Thoracic aorta (tissue), 2 donors: ENCODE measurements at regions not wholly inside any gene's neighbourhood (a gene's known extent, or its start where the extent isn't known, plus 50 kb on each side); places are given as distances from the start of the nearest gene placed in this dataset.

Experiments used
- ATAC-seq: fragments of 150-250 bp; one replicate; pipeline ENCODE4 v1.8.0; 2017; ENCODE audit warnings: low read depth; ENCODE audit not compliant: insufficient number of reproducible peaks, low FRiP score
- DNase-seq: peaks from one replicate; pipeline ENCODE4 v3.0.0-alpha.2; 2020; ENCODE audit warnings: low spot score
- H3K27ac ChIP-seq, 2 donors: fragments of 200-600 bp; sonication (generic); 1 replicate in 1 of 2; 2 replicates in 1 of 2; pipeline ENCODE4 v1.5.1; 2016; ENCODE audit warnings: mild to moderate bottlenecking in 2 of 2, moderate library complexity in 2 of 2
- H3K27me3 ChIP-seq: fragments of 200-600 bp; sonication (generic); replicated peaks from 2 replicates; pipeline ENCODE4 v1.6.0; 2016; ENCODE audit warnings: mild to moderate bottlenecking; ENCODE audit not compliant: insufficient read depth
- H3K36me3 ChIP-seq: fragments of 200-600 bp; sonication (generic); one replicate; pipeline ENCODE4 v1.5.1; 2016
- H3K4me1 ChIP-seq, 2 donors: fragments of 200-600 bp; sonication (generic); 1 replicate in 1 of 2; 2 replicates in 1 of 2; pipeline versions ENCODE4 v1.5.1 to v1.6.0; 2016; ENCODE audit warnings: low read depth in 2 of 2, mild to moderate bottlenecking in 1 of 2; ENCODE audit not compliant: control insufficient read depth in 1 of 2
- H3K4me3 ChIP-seq: fragments of 200-600 bp; sonication (generic); 2 replicates; pipeline ENCODE4 v1.5.1; 2016; ENCODE audit warnings: mild to moderate bottlenecking
- H3K9me3 ChIP-seq: fragments of 200-600 bp; sonication (generic); 2 replicates; pipeline ENCODE4 v1.5.1; 2016
- TF ChIP-seq, protein P1 (sequence below): fragments of 200-600 bp; sonication (generic); IDR thresholded peaks from one replicate; pipeline ENCODE4 v1.5.1; 2019; ENCODE audit warnings: antibody characterized with exemption

DNA sequence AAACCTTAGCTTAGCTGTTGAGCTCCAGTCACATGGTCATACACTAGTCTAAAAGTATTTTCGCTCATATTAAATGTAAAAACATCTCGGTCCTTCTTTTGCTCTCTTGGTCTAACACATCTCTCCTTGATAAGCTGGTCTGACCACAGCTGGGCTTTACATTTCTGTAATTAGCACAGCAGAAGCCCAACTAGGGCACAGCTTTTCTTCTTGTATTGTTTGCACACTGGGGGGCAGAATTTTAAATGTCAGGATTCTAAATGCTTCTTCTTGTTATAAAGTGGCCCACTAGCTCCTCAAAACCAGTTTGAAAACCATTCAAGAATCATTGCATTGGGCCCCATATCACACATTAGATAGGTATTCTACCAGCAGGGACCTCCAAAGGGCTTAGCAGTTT, 289.1 kb upstream of the PKN2 start:
- no peak overlapping the region for H3K27ac ChIP-seq
- no peak for ATAC-seq
- H3K4me1 ChIP-seq = no peaks in the 10 kb centered on the region
- no peak for DNase-seq
- H3K36me3 ChIP-seq = no peaks in the 10 kb centered on the region
- TF ChIP-seq, protein P1, sequence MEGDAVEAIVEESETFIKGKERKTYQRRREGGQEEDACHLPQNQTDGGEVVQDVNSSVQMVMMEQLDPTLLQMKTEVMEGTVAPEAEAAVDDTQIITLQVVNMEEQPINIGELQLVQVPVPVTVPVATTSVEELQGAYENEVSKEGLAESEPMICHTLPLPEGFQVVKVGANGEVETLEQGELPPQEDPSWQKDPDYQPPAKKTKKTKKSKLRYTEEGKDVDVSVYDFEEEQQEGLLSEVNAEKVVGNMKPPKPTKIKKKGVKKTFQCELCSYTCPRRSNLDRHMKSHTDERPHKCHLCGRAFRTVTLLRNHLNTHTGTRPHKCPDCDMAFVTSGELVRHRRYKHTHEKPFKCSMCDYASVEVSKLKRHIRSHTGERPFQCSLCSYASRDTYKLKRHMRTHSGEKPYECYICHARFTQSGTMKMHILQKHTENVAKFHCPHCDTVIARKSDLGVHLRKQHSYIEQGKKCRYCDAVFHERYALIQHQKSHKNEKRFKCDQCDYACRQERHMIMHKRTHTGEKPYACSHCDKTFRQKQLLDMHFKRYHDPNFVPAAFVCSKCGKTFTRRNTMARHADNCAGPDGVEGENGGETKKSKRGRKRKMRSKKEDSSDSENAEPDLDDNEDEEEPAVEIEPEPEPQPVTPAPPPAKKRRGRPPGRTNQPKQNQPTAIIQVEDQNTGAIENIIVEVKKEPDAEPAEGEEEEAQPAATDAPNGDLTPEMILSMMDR = no peak
- no peaks in the 10 kb centered on the region for H3K27me3 ChIP-seq
- H3K9me3 ChIP-seq = no peaks in the 10 kb centered on the region
- H3K4me3 ChIP-seq = no peak overlapping the region

DNA sequence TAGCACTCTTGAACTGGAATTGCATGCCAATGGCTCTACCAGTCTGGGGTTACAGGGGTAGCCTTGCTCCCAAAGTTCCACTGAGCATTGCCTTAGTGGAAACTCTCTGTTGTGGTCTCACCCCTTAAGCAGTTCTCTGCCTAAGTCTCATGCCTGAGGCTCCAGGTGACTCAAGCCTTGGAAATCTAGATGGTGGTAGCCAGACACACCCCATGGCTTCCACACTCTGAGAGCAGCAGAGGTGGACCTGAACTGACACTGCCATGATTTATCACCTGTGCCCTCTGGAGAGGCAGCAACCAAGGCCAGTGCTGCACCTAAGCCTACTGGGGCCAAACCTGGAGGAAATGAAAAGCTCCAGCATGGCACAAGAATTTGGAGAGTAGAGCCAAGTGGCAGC, 285.7 kb upstream of the PKN2 start:
- Histone ChIP-seq H3K4me3 (no peak overlapping the region), H3K36me3 (no peaks in the 10 kb centered on the region), H3K4me1 (no peaks in the 10 kb centered on the region), H3K27me3 (no peaks in the 10 kb centered on the region), H3K9me3 (no peaks in the 10 kb centered on the region), H3K27ac (no peak overlapping the region)
- ATAC-seq (no peak), DNase-seq (no peak)
- TF ChIP-seq, protein P1 = no peak

DNA sequence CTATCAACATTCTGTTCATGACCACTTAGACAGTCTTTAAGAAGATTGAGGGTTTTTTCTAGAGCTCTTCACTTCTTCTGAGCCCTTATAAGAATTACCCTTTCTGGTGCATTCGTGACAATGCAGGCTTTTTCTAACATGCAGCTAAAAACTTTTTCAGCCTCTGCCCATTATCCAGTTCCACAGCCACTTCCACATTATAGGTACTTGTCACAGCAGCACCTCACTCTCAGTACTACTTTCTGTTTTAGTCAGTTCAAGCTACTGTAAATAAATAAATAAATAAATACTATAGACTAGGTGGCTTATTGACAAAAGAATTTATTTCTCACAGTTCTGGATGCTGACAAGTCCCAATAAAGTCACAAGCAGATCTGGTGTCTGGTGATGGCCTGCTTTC, 284.4 kb upstream of the PKN2 start:
- DNase-seq = no peak
- Histone ChIP-seq H3K9me3 (no peaks in the 10 kb centered on the region), H3K27me3 (no peaks in the 10 kb centered on the region), H3K4me1 (no peaks in the 10 kb centered on the region), H3K27ac (no peak overlapping the region), H3K4me3 (no peak overlapping the region), H3K36me3 (no peaks in the 10 kb centered on the region)
- TF ChIP-seq, protein P1 = no peak
- ATAC-seq = no peak

DNA sequence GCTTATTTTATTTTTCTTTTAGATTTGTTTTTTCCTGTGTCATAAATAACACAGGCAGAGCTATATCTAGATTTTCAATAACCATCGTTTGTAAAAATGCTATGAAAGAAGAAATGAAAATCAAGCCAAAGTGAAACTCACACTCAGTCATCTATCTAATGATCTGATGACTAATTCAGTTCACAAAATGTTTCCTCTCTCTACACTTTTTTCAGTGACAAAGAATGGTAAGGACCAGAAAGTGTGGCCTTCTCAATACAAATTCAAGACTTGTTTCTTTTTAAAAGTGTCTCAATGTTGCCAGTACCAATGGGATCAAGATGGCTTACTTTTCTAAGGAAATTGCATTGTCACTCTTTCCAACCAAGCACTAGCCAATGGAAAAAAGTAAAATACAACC, 282.8 kb upstream of the PKN2 start:
- Histone ChIP-seq H3K4me1 (no peaks in the 10 kb centered on the region), H3K27ac (no peak overlapping the region), H3K9me3 (no peaks in the 10 kb centered on the region), H3K27me3 (no peaks in the 10 kb centered on the region), H3K4me3 (no peak overlapping the region), H3K36me3 (no peaks in the 10 kb centered on the region)
- ATAC-seq (no peak), DNase-seq (no peak)
- TF ChIP-seq, protein P1 = no peak

DNA sequence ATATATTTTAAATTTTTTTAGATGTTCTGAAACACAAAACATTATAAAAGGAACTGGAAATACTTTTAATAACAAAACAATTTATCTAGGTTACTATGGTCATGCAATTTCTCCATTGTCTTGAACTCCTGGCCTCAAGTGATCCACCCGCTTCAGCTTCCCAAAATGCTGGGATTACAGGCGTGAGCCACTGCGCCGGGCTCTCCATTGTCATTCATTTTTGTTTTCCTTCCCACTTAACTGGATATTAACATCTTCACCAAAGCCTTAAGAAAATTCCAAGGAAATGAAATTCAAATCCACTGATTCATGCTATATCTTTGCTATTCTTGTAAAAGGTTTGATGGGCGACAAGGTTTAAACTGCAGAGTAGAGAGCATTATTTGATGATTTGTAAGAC, 279.5 kb upstream of the PKN2 start:
- TF ChIP-seq, protein P1 = no peak

More for the DNA sequence above, 279.5 kb upstream of the PKN2 start:
- no peaks in the 10 kb centered on the region for H3K4me1 ChIP-seq
- peaks cover 6% of the 10 kb centered on the region for H3K9me3 ChIP-seq
- no peak for DNase-seq
- no peak overlapping the region for H3K27ac ChIP-seq
- no peak overlapping the region for H3K4me3 ChIP-seq
- no peaks in the 10 kb centered on the region for H3K27me3 ChIP-seq
- H3K36me3 ChIP-seq = no peaks in the 10 kb centered on the region
- no peak for ATAC-seq
